ENCODE measurements at regions not wholly inside any gene's neighbourhood (a gene's known extent, or its start where the extent isn't known, plus 50 kb on each side); places are given as distances from the start of the nearest gene placed in this dataset.
"Not testable (repeated sequence)": the region's sequence is repeated elsewhere in the genome, so short reads cannot be mapped to it uniquely, and the experiment has no call there.

GRCh38 chrX:83260288-83260687 lies 247.8 kb upstream of the POU3F4 start:
- DNase-seq (ENCODE audit: low read depth), result peak; percentile 0
- H3K4me3 ChIP-seq (ENCODE audit: low read depth, low read length), result no peak overlapping the region
- TF ChIP-seq MYC (IDR thresholded peaks at IDR 0.05; ENCODE audit: low read depth, low read length) (no peak), MAX (IDR thresholded peaks at IDR 0.05; ENCODE audit: low read depth, low read length) (no peak), POLR2A (IDR thresholded peaks at IDR 0.05; ENCODE audit: extremely low read depth, insufficient read length) (no peak)
- TF ChIP-seq, protein P1, sequence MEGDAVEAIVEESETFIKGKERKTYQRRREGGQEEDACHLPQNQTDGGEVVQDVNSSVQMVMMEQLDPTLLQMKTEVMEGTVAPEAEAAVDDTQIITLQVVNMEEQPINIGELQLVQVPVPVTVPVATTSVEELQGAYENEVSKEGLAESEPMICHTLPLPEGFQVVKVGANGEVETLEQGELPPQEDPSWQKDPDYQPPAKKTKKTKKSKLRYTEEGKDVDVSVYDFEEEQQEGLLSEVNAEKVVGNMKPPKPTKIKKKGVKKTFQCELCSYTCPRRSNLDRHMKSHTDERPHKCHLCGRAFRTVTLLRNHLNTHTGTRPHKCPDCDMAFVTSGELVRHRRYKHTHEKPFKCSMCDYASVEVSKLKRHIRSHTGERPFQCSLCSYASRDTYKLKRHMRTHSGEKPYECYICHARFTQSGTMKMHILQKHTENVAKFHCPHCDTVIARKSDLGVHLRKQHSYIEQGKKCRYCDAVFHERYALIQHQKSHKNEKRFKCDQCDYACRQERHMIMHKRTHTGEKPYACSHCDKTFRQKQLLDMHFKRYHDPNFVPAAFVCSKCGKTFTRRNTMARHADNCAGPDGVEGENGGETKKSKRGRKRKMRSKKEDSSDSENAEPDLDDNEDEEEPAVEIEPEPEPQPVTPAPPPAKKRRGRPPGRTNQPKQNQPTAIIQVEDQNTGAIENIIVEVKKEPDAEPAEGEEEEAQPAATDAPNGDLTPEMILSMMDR (IDR thresholded peaks at IDR 0.05; ENCODE audit: low read depth, low read length), result no peak

DNA sequence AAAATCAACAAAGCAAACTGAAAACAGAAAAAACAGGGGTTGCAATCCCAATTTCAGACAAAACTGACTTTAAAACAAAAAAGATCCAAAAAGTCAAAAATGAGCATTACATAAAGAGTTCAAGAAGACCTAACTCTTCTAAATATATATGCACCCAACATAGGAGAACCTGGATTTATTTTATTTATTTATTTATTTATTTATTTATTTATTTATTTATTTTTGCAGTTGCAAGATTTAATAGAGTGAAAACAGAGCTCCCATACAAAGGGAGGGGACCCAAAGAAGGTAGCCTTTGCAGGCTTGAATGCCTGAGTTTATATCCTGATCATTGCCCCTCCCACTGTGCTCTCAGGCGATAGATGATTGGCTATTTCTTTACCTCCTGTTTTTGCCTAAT lies 245.9 kb upstream of the POU3F4 start:
- H3K4me3 ChIP-seq (ENCODE audit: low read depth, low read length); DNase-seq (ENCODE audit: low read depth): not testable (repeated sequence)

GRCh38 chrX:83278988-83279387 lies 229.1 kb upstream of the POU3F4 start:
- no peak overlapping the region for H3K4me3 ChIP-seq (ENCODE audit: low read depth, low read length)
- TF ChIP-seq MAX (IDR thresholded peaks at IDR 0.05; ENCODE audit: low read depth, low read length) (no peak), POLR2A (IDR thresholded peaks at IDR 0.05; ENCODE audit: extremely low read depth, insufficient read length) (no peak), MYC (IDR thresholded peaks at IDR 0.05; ENCODE audit: low read depth, low read length) (no peak)
- TF ChIP-seq, protein P1 (IDR thresholded peaks at IDR 0.05; ENCODE audit: low read depth, low read length), result no peak
- DNase-seq (ENCODE audit: low read depth), result no peak

- H3K4me3 ChIP-seq (ENCODE audit: low read depth, low read length); DNase-seq (ENCODE audit: low read depth): not testable (repeated sequence)
Measured at GRCh38 chrX:83286627-83287026, 221.5 kb upstream of the POU3F4 start.

DNA sequence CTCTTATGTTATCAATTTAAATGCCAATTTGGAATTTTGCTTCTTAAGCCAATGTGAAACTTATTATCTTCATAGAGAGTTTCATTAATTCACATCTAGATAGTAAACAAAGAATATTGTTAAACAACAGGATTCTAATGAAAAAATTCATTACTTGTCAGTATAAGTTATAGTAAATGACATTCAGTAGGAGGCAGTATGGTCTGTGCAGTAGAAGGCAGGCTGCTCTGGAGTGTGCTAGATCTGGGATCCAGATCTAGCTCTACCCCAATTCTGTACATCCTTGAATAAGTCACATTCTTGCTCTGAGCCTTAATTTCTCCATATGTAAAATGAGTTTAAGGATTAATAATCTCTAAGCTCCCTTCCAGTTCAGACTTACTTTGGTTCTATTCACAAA lies 202.7 kb upstream of the POU3F4 start:
- TF ChIP-seq MYC (IDR thresholded peaks at IDR 0.05; ENCODE audit: low read depth, low read length) (no peak), MAX (IDR thresholded peaks at IDR 0.05; ENCODE audit: low read depth, low read length) (no peak), POLR2A (IDR thresholded peaks at IDR 0.05; ENCODE audit: extremely low read depth, insufficient read length) (no peak)
- TF ChIP-seq, protein P1 (IDR thresholded peaks at IDR 0.05; ENCODE audit: low read depth, low read length), result no peak
- DNase-seq (ENCODE audit: low read depth), result no peak

DNA sequence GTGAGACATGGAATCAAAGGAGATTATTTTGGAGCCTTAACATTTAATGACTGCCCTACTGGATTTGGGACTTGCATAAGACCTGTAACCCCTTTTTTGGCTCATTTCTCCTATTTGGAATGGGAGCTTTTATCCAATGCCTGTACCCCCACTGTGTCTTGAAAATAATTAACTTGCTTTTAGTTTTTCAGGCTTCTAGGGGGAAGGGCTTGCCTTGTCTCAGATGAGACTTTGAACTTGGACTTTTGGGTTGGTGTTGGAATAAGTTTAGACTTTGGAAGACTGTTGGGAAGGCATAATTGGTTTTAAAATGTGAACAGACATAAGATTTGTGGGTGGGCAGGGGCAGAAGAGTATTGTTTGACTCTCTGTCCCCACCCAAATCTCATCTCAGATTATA lies 189.1 kb upstream of the POU3F4 start:
- DNase-seq (ENCODE audit: low read depth), result no peak
- no peak overlapping the region for H3K4me3 ChIP-seq (ENCODE audit: low read depth, low read length)
- TF ChIP-seq MYC (IDR thresholded peaks at IDR 0.05; ENCODE audit: low read depth, low read length), result no peak
- no peak for TF ChIP-seq POLR2A (IDR thresholded peaks at IDR 0.05; ENCODE audit: extremely low read depth, insufficient read length)
- no peak for TF ChIP-seq MAX (IDR thresholded peaks at IDR 0.05; ENCODE audit: low read depth, low read length)

More for the DNA sequence above, 202.7 kb upstream of the POU3F4 start:
- H3K4me3 ChIP-seq (ENCODE audit: low read depth, low read length), result no peak overlapping the region

DNA sequence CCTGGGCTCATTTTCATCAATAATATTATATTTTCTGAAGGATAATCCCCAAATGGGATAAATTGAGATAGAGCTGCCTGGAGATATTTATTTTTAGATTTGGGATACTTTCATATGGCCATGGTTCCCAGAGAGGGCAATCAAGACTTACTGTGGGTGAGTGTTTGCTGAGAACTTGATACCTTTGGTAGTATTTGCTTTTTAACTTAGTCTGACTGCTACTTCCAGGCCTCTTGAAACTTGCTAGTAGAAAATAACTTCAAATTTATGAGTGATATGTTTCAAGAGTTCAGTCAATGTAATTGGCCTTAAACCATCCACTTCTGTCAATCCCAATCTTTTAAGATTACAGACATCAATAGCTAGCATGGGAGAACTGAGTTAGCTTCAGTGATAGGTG lies 181.6 kb upstream of the POU3F4 start:
- TF ChIP-seq MYC (IDR thresholded peaks at IDR 0.05; ENCODE audit: low read depth, low read length) (no peak), MAX (IDR thresholded peaks at IDR 0.05; ENCODE audit: low read depth, low read length) (no peak), POLR2A (IDR thresholded peaks at IDR 0.05; ENCODE audit: extremely low read depth, insufficient read length) (no peak)
- TF ChIP-seq, protein P1 (IDR thresholded peaks at IDR 0.05; ENCODE audit: low read depth, low read length), result no peak
- no peak overlapping the region for H3K4me3 ChIP-seq (ENCODE audit: low read depth, low read length)
- no peak for DNase-seq (ENCODE audit: low read depth)
